A549 (cell line): ENCODE measurements at regions not wholly inside any gene's neighbourhood (a gene's known extent, or its start where the extent isn't known, plus 50 kb on each side); places are given as distances from the start of the nearest gene placed in this dataset.

Experiments
- ATAC-seq, 2 experiments: fragments of 200-7000 bp in 1 of 2; fragments of >200 bp in 1 of 2; cut with Nextera tagmentation in 1 of 2; cut with Tn5 transposase in 1 of 2; 3 replicates each; pipeline versions ENCODE4 v1.8.0 to v1.9.1; 2018 to 2020; ENCODE audit warnings: mild to moderate bottlenecking in 1 of 2, moderate library complexity in 1 of 2
- CTCF ChIA-PET: fragments of 300-600 bp; sonication (Branson Sonifier 250); formaldehyde crosslinking; extraction: SDS; loops from one replicate; lab custom pipeline; 2021; ENCODE audit warnings: antibody characterized with exemption, inconsistent platforms; lab: Yijun Ruan, JAX
- POLR2A ChIA-PET: fragments of 350-600 bp; formaldehyde crosslinking; extraction: SDS; loops from one replicate; lab custom pipeline; 2021; ENCODE audit warnings: antibody characterized with exemption, inconsistent platforms; lab: Yijun Ruan, JAX
- DNase-seq, 2 experiments: peaks; one replicate each; pipeline versions ENCODE4 v3.0.0 to v3.0.0-alpha.2; 2011 to 2016; ENCODE audit warnings: low read depth in 1 of 2, low spot score in 1 of 2
- FAIRE-seq: peaks from 2 replicates; lab custom pipeline; 2011; peaks lifted over from hg19 to GRCh38; lab: Jason Lieb, UNC
- H3K27ac ChIP-seq, 2 experiments: fragments of >200 bp; sonication (Bioruptor Twin); formaldehyde crosslinking; 3 replicates each; pipeline ENCODE4 v1.5.1; 2016 to 2017
- H3K4me1 ChIP-seq: fragments of >200 bp; sonication (Bioruptor Twin); formaldehyde crosslinking; 3 replicates; pipeline ENCODE4 v1.6.1; 2016
- H3K4me2 ChIP-seq: fragments of >200 bp; sonication (Bioruptor Twin); formaldehyde crosslinking; 3 replicates; pipeline ENCODE4 v1.6.1; 2016
- H3K4me3 ChIP-seq: fragments of >200 bp; sonication (Bioruptor Twin); formaldehyde crosslinking; 3 replicates; pipeline ENCODE4 v1.5.1; 2016
- H3K9me3 ChIP-seq: fragments of >200 bp; sonication (Bioruptor Twin); formaldehyde crosslinking; 3 replicates; pipeline ENCODE4 v1.6.1; 2016
- CHD2 ChIP-seq: fragments of 150-350 bp; IDR thresholded peaks from 2 replicates; pipeline ENCODE4 v1.6.1; 2014; ENCODE audit warnings: low read length; ENCODE audit not compliant: partially characterized antibody
- CHD4 ChIP-seq: fragments of 200-600 bp; sonication (generic); IDR thresholded peaks from 2 replicates; pipeline ENCODE4 v1.6.1; 2016; ENCODE audit warnings: antibody characterized with exemption, mild to moderate bottlenecking, borderline replicate concordance
- CTCF ChIP-seq: fragments of >200 bp; sonication (Bioruptor Twin); formaldehyde crosslinking; IDR thresholded peaks from 3 replicates; pipeline ENCODE4 v1.5.1; 2016
- EHF ChIP-seq: fragments of 250-450 bp; sonication (Bioruptor Pico); IDR thresholded peaks from 2 replicates; pipeline ENCODE4 v1.5.0; 2020; ENCODE audit warnings: mild to moderate bottlenecking
- EHMT2 ChIP-seq: fragments of 200-600 bp; sonication (generic); IDR thresholded peaks from 2 replicates; pipeline ENCODE4 v1.6.1; 2016; ENCODE audit warnings: antibody characterized with exemption, low read depth, mild to moderate bottlenecking, moderate library complexity
- ESRRA ChIP-seq: fragments of 150-350 bp; IDR thresholded peaks from 2 replicates; pipeline ENCODE4 v1.6.1; 2014; ENCODE audit warnings: mild to moderate bottlenecking, low read length, borderline replicate concordance
- FOSB ChIP-seq: fragments of 250-450 bp; sonication (Bioruptor Pico); IDR thresholded peaks from 2 replicates; pipeline ENCODE4 v1.5.0; 2020; ENCODE audit warnings: mild to moderate bottlenecking, moderate library complexity
- FOXS1 ChIP-seq: fragments of 250-450 bp; sonication (Bioruptor Pico); IDR thresholded peaks from 2 replicates; pipeline ENCODE4 v1.5.0; 2020; ENCODE audit warnings: mild to moderate bottlenecking, moderate library complexity
- GATA3 ChIP-seq: IDR thresholded peaks from 2 replicates; pipeline ENCODE4 v1.6.1; 2012; ENCODE audit warnings: borderline replicate concordance
- HEYL ChIP-seq: fragments of 250-450 bp; sonication (Bioruptor Pico); IDR thresholded peaks from 2 replicates; pipeline ENCODE4 v1.8.0; 2021; ENCODE audit warnings: mild to moderate bottlenecking, moderate library complexity
- HOXA7 ChIP-seq: fragments of 250-450 bp; sonication (Bioruptor Pico); IDR thresholded peaks from 2 replicates; pipeline ENCODE4 v1.5.0; 2020; ENCODE audit warnings: mild to moderate bottlenecking, moderate library complexity
- JUN ChIP-seq, 2 experiments: fragments of >200 bp; sonication (Bioruptor Twin); formaldehyde crosslinking; IDR thresholded peaks; 2 replicates in 1 of 2; 3 replicates in 1 of 2; pipeline ENCODE4 v1.6.1; 2016 to 2017
- MAFK ChIP-seq: fragments of 450-650 bp; IDR thresholded peaks from 2 replicates; pipeline ENCODE4 v1.6.1; 2014; ENCODE audit not compliant: partially characterized antibody
- NPAS2 ChIP-seq: fragments of 250-450 bp; sonication (Bioruptor Pico); IDR thresholded peaks from 2 replicates; pipeline ENCODE4 v1.8.0; 2022; ENCODE audit warnings: mild to moderate bottlenecking, moderate library complexity, borderline replicate concordance
- POLR2AphosphoS2 ChIP-seq: conservative IDR thresholded peaks from 2 replicates; pipeline ENCODE4 v1.6.1; 2012; ENCODE audit warnings: low read length, improper control_type of control experiment, inconsistent platforms
- RARB ChIP-seq: fragments of 250-450 bp; sonication (Bioruptor Pico); IDR thresholded peaks from 2 replicates; pipeline ENCODE4 v1.8.0; 2021; ENCODE audit warnings: mild to moderate bottlenecking, moderate library complexity
- REST ChIP-seq: fragments of 200-600 bp; sonication (generic); IDR thresholded peaks from 2 replicates; pipeline ENCODE4 v1.6.1; 2016; ENCODE audit warnings: antibody characterized with exemption, mild to moderate bottlenecking, moderate library complexity
- SMC3 ChIP-seq: fragments of >200 bp; sonication (Bioruptor Twin); formaldehyde crosslinking; IDR thresholded peaks from 3 replicates; pipeline ENCODE4 v1.6.1; 2018; ENCODE audit warnings: inconsistent platforms
- TFCP2L1 ChIP-seq: fragments of 250-450 bp; sonication (Bioruptor Pico); IDR thresholded peaks from 2 replicates; pipeline ENCODE4 v1.5.0; 2021; ENCODE audit warnings: mild to moderate bottlenecking
- TP53 ChIP-seq: fragments of 250-450 bp; sonication (Bioruptor Pico); IDR thresholded peaks from 2 replicates; pipeline ENCODE4 v1.5.0; 2021; ENCODE audit warnings: mild to moderate bottlenecking, moderate library complexity
- ZC3H11A ChIP-seq: fragments of 450-650 bp; IDR thresholded peaks from 2 replicates; pipeline ENCODE4 v1.6.1; 2014; ENCODE audit warnings: antibody characterized with exemption, mild to moderate bottlenecking
- ZFP36 ChIP-seq: fragments of 450-650 bp; IDR thresholded peaks from 2 replicates; pipeline ENCODE4 v1.6.1; 2014; ENCODE audit warnings: borderline replicate concordance; ENCODE audit not compliant: partially characterized antibody
- ZNF302 ChIP-seq: fragments of 250-450 bp; sonication (Bioruptor Pico); IDR thresholded peaks from 2 replicates; pipeline ENCODE4 v1.9.0; 2021; ENCODE audit warnings: inconsistent platforms, mild to moderate bottlenecking, moderate library complexity
- WGBS: methylation state at CpG from one replicate; pipeline ENCODE4 v1.1.6; 2017; ENCODE audit errors: missing lambda C conversion rate; 5-methylcytosine and 5-hydroxymethylcytosine counted together

GRCh38 chr5:56633950-56634349 is 181.4 kb upstream of the MAP3K1 start:
- H3K4me1 ChIP-seq = peaks cover 35% of the 10 kb centered on the region
- peaks cover under 1% of the 10 kb centered on the region; the same call in 1 of the 3 replicates for H3K9me3 ChIP-seq
- no peak overlapping the region for H3K4me3 ChIP-seq
- no peak for TF ChIP-seq REST
- TF ChIP-seq FOSB (CRISPR knock-in tag) = no peak
- no peak for TF ChIP-seq HOXA7 (CRISPR knock-in tag)
- TF ChIP-seq ZNF302 (CRISPR knock-in tag) = no peak
- no peak for TF ChIP-seq CHD4
- no peak for TF ChIP-seq NPAS2
- no peak for TF ChIP-seq TFCP2L1
- TF ChIP-seq ESRRA = no peak
- no peak for TF ChIP-seq EHF (CRISPR knock-in tag)
- TF ChIP-seq RARB = no peak
- no peak for TF ChIP-seq GATA3
- TF ChIP-seq ZFP36 = no peak
- TF ChIP-seq CHD2 = no peak
- TF ChIP-seq HEYL (CRISPR knock-in tag) = no peak
- no peak for TF ChIP-seq EHMT2
- no peak for TF ChIP-seq TP53 (CRISPR knock-in tag)
- TF ChIP-seq POLR2AphosphoS2 = no peak
- no peak for TF ChIP-seq ZC3H11A
- TF ChIP-seq MAFK = no peak
- H3K27ac ChIP-seq = peak overlapping the region in 1 of 2 experiments; percentile 1; a peak in 1 of 6 replicates
- DNase-seq (no peak), ATAC-seq (no peak), FAIRE-seq (no peak)
- H3K4me2 ChIP-seq = no peak overlapping the region
- 86% methylated on average over 1 of the region's 1 CpG for WGBS
- CTCF ChIA-PET = interaction anchor here (0.6 kb wide), 1 partner anchor 255 kb away, joined by 4 read pairs; no protein-coding TSS in a partner anchor
- POLR2A ChIA-PET = interaction anchor here (0.5 kb wide), 1 partner anchor 556 kb away, joined by 5 read pairs; no protein-coding TSS in a partner anchor

- H3K9me3 ChIP-seq = peaks cover 10% of the 10 kb centered on the region; the same call in 2 of the 3 replicates
- DNase-seq (no peak), ATAC-seq (no peak), FAIRE-seq (no peak)
- H3K4me3 ChIP-seq = no peak overlapping the region
- no peak overlapping the region for H3K27ac ChIP-seq
- no peak overlapping the region for H3K4me2 ChIP-seq
- TF ChIP-seq FOXS1 (CRISPR knock-in tag) (no peak), MAFK (no peak), JUN (IDR thresholded peaks at IDR 0.05) (no peak), CTCF (no peak), SMC3 (no peak)
- H3K4me1 ChIP-seq = peaks cover 25% of the 10 kb centered on the region
- 51% methylated on average over 1 of the region's 1 CpG for WGBS
- POLR2A ChIA-PET = no interaction called here
- CTCF ChIA-PET = no interaction called here
These were observed 182.4 kb upstream of the MAP3K1 start for GRCh38 chr5:56632939-56633338.
